OCI-M1 (cell line): ENCODE measurements at regions not wholly inside any gene's neighbourhood (a gene's known extent, or its start where the extent isn't known, plus 50 kb on each side); places are given as distances from the start of the nearest gene placed in this dataset.
"Not testable (repeated sequence)": the region's sequence is repeated elsewhere in the genome, so short reads cannot be mapped to it uniquely, and the experiment has no call there.

ENCODE experiments used
- DNase-seq: peaks from one replicate; lab custom pipeline; 2025; lab: John Stamatoyannopoulos, UW

DNA sequence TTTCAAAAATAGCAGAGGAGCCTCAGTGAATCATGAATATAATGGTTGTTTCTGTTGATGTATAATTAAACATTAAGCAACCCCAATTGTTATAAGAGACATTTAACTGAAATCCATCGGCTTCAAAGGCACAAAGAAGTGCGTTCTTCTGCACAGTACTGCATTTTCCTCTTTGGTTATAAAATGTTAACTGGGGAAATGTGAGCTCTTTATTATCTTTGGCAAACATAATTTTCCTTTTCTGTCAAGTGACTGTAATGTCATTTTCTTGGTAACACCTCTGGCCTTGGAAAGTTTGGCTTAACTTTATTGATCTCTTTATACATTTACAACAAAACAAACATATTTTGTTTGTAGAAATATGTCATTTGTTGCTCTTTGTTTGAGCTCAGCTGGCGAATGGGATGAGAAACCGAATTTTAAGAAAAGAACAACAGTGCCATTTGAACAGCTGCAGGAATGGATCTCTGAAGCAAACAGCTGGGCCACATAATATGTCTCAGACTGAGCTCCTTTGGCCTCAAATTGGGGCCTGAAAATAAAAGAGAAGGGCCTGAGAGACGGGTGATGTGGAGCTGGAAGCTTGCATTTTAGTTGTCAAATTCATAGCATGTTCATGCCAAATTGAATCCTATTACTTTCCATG, 427.0 kb upstream of the SPTLC3 start:
- no peak for DNase-seq

DNA sequence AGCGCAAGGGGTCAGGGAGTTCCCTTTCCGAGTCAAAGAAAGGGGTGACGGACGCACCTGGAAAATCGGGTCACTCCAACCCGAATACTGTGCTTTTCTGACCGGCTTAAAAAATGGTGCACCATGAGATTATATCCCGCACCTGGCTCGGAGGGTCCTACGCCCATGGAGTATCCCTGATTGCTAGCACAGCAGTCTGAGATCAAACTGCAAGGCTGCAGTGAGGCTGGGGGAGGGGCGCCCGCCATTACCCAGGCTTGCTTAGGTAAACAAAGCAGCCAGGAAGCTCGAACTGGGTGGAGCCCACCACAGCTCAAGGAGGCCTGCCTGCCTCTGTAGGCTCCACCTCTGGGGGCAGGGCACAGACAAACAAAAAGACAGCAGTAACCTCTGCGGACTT, 426.1 kb upstream of the SPTLC3 start:
- DNase-seq: not testable (repeated sequence)

DNA sequence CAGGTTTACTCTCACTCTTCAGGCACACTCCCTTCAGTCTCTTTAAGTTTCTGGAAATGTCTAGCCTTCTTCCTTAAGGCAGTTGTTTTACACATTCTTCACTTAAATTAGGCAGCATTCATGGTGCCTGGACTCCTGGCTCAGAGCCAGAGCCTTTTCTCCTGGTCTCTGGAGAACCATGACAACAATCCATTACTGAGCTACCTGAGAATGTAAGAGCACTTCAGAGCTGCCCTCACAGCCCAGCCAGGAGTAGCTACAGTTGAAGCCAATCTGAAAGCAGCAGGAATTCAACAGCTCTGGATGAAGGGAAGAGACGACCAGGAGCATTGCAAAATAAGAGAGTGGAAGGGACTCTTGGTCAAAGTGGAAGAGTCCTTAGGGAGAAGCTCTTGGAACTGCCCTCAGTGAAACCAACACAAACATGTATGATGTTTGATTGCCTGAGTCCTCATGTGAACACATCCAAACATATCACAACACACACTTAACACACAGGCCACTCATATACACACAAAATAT, 416.8 kb upstream of the SPTLC3 start:
- no peak for DNase-seq

DNA sequence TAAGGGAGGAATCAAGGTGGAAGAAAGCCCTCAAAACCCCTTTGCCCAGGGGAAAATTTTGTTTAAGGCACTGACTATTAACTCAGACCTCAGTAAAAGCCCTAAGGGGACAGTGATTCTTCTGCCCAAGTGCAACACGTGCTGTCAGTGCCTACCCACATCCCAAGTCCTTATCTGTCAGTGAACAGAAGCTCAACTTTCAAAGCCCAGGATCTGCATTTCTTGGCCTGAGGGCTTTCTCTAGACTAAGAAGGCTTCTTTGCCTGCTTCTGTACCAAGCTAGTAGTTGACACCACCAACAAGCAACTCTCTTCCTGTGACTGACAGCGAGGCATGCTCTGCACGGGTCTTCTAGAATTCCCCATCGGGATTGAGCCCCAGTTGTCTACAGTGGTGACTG, 416.0 kb upstream of the SPTLC3 start:
- peak; percentile 69 for DNase-seq

DNA sequence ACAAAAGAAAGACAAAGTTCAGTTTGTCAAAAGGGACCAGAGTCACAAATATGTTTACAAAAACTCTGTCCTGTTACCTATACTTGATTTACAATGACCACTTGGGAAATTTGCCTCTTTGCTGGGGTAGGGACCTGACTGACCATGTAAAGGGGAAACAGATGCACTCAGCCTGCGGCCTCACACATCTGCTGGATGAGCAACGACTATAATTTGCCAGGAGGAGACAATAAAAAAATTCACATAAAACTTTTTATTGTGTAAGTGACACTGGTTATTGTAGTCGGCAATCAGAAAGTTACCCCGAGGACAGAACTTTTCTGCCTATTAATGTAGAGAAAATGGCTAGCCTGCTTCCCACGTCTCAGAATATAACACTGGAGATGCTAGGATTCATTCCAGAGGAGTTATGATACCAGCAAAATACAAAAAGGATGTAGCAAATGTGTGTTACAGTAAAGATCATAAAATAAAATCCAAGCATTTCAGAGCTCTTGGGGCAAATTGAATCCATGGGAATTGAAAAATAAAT, 415.4 kb upstream of the SPTLC3 start:
- DNase-seq: no peak

DNA sequence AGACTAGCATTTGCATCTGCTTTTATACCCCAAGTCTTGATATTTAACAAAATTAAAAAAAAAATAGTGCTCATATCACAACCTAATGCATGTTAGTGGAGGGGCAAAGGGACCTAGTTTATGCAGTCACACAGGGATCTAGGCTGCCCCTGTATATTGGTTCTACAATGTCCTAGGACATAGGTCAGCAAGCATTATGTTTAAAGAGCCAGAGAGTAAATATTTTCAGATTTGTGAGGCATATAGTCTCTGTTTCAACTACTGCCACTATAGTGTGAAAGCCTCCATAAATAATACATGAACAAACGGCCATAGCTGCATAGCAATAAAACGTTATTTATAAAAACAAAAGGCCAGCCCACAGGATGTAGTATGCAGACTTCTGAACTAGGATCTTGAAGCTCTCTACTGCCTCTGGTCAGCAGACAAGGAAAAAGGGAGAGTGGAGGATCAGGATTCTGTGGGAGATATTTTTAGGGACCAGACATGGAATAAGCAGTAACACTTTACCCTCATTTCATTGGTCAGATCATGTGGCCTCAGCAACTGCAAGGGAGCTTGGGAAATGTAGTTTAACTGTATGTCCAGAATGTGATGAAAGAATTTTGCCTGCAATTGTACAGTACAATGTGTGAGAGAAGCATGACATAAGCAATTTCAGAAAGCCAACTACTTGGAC, 414.2 kb upstream of the SPTLC3 start:
- peak; percentile 79 for DNase-seq

DNA sequence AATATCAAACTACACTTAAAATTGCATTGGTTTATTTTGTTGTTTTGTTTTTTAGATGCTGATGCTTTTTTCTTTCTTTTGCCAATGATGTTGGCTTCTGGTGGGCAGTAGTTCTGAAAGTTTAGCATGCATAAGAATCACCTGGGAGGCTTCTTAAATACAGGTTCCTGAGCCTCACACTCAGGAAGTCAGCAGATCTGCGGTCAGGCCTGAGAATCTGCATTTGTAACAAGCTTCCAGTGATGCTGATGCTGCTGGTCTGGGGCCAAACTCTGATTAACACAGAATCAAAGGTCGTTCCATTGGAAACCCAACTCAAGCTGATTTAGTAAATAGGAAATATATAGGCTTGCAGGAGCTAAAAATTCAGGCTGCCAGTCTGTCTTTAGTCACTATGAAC, 412.9 kb upstream of the SPTLC3 start:
- DNase-seq: no peak

DNA sequence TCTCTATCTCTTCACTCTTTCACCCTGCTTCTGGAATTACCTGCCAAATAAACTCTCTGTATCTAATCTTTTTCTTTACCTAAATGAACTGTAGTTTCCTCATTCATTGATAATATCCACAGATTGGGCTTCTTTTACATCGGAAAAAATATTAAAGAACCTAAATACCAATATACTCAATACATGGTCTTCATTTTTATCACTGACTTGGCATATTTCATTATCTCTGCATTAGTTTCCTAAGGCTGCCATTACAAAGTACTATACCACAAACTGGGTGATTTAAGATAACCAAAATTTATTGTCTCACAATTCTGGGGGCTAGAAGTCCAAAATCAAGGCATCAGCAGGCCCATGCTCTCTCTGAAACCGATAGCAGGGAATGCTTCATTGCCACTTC, 411.9 kb upstream of the SPTLC3 start:
- no peak for DNase-seq

DNA sequence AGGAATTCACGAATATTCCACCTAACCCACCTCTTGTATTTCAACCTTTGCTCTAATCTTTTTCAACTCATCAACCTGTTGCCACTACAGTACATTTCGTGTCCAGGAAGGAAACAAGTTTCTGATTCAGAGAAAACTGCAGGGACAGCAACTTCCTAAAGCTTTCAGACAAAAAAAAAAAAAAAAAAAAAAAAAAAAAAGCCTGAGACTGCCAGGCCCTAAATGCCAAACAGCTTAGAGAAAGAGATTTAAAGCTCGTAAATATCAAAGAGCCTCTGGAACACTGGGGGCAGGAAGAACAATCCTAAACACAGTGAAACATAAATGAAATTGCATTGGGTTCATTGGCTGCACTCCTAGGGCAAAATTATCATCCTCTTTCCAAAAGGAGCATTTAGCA, 411.2 kb upstream of the SPTLC3 start:
- DNase-seq: no peak

DNA sequence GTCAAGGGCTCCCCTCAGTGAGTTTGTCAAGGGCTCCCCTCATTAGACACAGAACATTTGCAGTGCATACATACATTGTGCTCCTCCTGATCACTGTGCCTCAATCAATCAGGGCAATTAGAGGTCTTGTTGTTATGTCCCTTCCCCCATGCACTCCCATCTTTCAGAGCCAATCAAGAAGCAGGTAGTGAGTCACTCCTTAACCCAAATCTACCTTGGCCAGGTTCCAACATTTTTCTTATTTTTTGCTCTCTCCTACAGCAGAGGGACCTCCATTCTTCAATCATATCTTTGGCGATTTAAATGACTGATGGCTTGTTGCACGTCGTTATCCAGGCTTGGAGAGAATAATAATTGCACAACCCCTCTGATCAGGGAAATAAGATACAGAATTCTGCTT, 409.9 kb upstream of the SPTLC3 start:
- DNase-seq: no peak

DNA sequence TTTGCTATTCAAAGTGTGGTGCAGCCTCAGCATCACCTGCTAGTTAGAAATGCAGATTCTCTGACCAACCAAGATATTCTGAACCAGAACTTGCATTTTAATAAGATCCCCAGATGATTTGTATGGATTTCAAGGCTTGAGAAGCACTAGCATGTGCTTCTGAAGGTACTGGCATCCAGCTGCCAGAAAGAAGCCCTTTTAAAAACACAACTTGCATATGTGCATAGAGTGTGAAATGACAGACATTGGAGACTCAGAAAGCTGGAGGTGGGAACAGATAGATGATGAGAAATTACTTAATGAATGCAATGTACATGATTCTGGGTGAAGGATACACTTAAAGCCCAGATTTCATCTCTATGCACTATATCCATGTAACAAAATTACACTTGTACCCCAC, 409.3 kb upstream of the SPTLC3 start:
- no peak for DNase-seq

DNA sequence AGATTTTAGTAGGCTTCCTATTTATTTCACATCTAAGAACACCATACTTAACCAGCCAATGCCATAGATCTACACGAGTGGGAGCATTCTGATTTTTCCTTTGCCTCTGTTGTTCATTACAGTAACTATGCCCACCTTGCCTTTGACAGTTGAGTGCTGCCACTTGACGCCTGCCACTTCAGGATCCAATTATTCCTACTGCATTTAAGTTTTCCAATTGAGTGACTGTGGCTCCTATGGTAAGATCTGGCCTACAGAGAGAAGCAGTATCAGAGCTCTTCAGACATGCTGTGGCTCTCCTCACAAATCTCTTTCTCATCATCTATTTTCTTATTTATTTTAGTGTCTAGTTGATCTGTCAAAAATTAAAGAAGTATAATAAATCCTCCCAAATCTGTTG, 403.0 kb upstream of the SPTLC3 start:
- no peak for DNase-seq

DNA sequence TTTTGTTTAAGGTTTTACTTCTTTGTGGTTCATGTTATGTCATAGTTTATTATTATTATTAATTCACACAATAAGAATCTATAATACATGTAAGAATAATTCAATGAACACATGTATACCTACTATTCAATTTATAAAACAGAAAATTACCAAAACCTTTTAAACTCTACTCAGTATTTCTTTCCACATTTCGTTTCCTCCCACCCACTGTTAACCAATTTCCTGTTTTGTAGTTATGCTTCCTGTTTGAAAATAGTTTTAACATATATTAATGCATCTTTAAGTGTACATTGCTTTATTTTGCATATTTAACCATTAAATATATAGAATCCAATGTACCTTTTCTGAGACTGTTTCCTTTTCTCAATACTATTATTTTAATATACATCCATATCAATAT, 397.9 kb upstream of the SPTLC3 start:
- no peak for DNase-seq

DNA sequence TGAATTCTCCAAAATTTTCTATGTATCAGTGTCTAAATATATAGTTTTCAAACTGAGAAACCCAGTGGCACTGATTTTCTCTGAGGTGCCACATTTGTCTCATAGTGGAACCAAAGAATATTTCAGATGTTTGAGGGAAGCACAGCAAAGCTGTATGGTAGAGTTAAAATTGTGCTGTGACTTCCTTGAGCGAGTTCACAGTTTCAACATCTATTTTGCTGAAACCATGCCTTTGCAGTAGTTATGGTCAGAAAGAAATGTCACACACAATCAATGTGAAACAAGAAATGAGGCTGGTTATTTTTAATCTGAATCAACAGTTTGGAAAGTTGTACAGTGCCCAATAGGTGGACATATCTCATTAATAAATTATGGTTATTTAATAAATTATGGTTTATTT, 394.0 kb upstream of the SPTLC3 start:
- no peak for DNase-seq

DNA sequence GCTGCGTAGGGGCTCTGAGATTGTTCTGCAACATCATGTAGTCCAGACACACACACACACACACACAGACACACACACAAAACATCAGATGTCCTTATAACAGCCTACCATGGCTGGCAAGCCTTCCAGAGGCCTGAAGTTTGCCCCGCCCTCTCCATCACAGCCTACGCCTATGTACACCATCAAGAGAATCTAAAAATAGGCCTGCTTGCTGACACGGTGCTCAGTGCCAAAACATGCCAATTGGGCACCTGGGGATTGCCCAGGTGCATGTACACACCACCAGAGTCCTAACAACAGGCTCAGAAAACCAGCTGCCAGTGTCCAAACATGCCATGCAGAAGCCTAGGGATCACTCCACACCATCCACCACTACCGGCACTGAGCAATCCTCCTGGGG, 391.7 kb upstream of the SPTLC3 start:
- DNase-seq: no peak

DNA sequence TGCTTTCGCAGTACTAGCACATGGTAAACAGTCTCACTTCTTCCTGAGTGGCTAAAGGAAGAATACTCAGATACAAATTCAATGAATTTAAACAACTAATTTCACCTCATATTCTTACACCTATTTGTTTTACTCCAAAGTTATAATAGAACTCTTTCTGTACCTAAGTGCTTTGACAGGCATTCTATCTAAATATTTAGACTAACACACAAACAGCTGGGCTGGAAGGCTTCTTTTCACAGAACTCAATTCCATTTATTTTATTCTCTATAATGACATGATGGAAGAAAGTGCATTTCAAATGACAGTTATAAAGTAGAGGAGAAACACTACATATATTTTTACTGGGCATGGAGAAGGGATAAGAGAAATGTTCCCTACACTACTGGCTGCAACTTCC, 384.9 kb upstream of the SPTLC3 start:
- DNase-seq: no peak

DNA sequence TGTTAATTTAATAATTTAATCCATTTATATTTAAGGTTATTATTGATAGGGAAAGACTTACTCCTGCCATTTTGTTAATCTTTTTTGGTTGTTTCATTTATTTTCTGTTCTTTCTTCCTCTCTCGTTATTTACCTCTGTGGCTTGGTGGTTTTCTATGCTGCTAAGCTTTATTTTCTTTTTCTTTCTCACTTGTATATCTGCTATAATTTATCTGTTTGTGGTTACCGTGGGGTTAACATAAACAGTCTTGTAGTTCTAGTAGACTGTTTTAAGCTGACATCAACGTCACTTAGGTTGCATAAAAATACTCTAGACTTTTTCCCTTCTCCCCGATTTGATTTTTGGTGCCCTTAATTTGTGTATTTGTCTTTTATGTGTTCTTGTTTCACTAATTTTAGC, 381.3 kb upstream of the SPTLC3 start:
- DNase-seq: peak; percentile 3

DNA sequence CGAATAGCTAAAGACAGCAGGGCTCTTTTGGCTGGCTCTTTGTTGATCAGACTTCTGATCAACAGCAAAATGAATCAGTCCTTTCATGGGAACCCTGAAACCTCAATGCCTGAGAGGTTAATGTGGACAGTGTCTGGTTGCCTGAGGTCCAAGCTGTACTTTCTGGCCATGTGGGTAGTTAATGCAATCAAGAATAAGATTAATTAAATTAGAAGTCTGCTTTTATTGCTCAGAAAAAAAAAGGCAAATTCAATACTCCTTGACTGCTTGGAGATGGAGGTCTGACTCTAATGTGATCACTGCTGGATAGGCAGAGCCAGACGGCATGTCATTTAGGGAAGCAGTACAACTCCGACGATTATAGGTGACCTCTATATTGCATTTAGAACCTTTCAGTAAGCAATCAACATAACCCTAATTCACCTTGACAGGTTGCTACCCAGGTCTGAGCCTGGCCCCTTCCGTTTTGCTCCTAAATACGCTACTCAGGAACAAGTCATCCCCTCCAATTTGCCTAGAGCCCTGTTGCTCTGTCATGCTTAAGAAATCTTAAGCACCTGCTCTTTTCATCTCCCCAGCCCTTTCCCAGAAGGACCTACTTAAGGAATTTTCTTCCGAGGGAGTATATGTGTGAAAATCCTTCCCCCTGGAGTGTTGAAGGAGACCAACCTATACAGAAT, 370.0 kb upstream of the SPTLC3 start:
- no peak for DNase-seq

DNA sequence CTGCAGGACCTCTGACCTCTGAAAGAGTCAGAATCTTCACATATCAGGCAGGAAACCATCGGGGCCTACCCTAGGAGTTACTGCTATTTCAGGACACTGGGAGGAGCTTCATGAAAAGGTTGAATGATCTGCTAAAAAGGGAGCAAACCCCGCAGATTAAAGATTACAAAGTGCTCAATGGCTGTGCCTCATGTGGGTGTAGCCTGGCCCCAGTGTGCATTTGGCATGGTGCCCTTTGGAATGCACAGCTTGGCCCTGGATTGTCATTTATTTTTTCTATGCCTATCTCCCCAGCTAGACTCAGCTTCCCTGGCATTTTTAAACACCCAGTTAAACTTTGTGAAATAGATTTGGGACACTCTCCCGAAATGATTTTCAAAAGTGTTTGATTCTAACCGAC, 368.5 kb upstream of the SPTLC3 start:
- DNase-seq: no peak

DNA sequence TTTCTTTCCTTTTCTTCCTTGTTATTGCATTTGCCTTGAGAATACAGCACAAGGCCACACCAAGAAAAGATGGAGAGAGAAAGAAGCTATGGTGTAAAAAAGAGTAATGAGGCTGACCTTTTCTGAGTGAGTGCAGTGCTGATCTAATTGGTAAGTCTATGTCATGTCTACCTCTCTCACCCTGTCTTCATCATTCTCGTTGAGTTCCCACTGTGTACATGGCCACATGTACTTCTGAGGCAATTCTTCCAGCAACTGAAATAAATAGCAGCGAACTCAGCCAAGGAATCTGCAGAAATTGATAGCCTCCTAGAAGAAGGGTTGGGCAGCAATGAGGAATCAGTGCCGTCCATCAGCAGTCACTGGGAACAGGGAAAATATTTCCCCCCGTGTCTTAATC, 367.2 kb upstream of the SPTLC3 start:
- DNase-seq: no peak

DNA sequence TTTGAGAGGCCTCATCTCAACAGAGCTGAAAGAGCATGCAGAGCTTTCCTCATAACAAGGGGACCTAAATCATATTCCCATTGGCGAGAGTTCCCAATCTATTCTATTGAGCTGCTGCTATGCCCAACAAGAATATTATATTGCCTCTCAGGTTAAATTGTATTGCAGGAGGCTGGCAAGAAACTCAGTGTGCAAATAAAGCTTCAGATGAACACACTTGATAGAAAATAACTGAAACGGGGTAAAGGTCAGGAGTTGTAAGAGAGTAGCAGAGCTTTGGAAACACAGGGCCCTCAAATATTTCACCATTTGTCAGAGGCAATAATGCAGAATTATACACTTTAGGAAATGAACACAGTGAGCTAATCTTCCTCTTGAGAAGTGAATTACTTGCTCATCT, 364.3 kb upstream of the SPTLC3 start:
- no peak for DNase-seq

DNA sequence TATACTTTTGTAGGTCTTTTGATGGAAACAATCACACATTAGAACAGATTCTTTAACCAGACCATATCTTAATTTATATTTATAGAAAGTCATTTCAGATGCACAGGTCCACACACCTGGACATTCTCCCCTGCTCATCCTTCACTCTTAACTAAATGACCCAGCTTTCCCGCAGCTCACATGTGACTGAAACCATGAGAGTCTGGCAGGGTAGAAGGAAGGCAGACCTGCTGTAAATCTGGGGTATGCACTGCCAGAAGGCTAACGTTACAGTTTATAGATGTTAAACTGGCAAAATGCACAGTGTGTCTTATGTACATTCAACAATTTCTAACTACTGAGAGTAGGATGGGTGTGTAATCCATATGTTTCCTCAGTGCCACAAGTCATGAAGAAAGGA, 359.5 kb upstream of the SPTLC3 start:
- no peak for DNase-seq

DNA sequence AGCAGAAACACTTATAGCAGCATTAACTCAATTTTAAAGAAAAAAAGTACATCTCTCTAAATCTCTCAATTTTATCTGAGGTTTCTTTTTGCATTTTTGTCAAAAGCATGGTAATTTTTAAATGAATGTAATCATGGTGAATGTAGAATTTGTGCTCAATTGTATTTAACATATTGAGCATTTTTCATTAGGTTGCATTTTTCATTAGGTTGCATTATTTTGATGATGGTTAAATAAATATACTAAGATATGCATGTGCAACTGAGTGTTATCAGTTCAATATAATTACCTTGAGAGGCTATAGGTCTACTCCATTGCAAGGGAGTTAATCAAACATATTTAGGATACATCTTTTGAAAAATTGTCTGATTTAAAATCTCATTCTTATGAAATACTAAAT, 355.1 kb upstream of the SPTLC3 start:
- no peak for DNase-seq
